Activated T-cell treated with anti-CD3 and anti-CD28 coated beads, Interleukin-2, amount 50 U/mL, for 24 hours (primary cell): ENCODE measurements at regions not wholly inside any gene's neighbourhood (a gene's known extent, or its start where the extent isn't known, plus 50 kb on each side); places are given as distances from the start of the nearest gene placed in this dataset.
"Not testable (repeated sequence)": the region's sequence is repeated elsewhere in the genome, so short reads cannot be mapped to it uniquely, and the experiment has no call there.

Experiments
- DNase-seq: peaks from one replicate; pipeline ENCODE4 v3.0.0-alpha.2; 2020
- H3K27ac Mint-ChIP-seq: 2 replicates; pipeline ENCODE4 v1.8.0; 2020; ENCODE audit warnings: mild to moderate bottlenecking, mixed read lengths
- H3K27me3 Mint-ChIP-seq: 2 replicates; pipeline ENCODE4 v1.8.0; 2020; ENCODE audit warnings: mixed read lengths
- H3K36me3 Mint-ChIP-seq: 2 replicates; pipeline ENCODE4 v1.8.0; 2020; ENCODE audit warnings: low read depth, mixed read lengths
- H3K4me1 Mint-ChIP-seq: 2 replicates; pipeline ENCODE4 v1.8.0; 2020; ENCODE audit warnings: low read depth, mixed read lengths
- H3K4me3 Mint-ChIP-seq: 2 replicates; pipeline ENCODE4 v1.8.0; 2020; ENCODE audit warnings: mild to moderate bottlenecking, moderate library complexity, mixed read lengths
- H3K9me3 Mint-ChIP-seq: 2 replicates; pipeline ENCODE4 v1.8.0; 2020; ENCODE audit warnings: mixed read lengths

DNA sequence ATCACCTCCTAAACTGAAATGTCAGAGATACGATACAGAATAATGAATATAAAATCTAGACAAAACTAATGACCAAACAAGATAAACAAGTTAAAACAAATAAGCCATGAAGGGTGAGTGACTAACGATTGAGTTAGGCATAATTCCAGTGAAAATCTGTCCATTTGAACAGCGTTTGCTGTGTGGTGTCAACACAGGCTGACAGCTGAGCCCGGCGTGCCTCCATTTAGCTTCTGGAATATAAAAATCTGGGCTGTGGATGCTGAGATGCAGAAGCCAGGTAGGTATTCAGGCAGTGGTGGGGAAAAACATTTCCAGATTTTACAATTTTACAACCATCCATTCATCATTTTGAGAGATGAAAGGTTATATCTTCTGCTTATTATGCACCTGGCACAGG, 2041.4 kb upstream of the CELF4 start:
- H3K4me3 Mint-ChIP-seq = no peak overlapping the region
- H3K27ac Mint-ChIP-seq = no peak overlapping the region
- no peaks in the 10 kb centered on the region for H3K36me3 Mint-ChIP-seq
- H3K9me3 Mint-ChIP-seq = no peaks in the 10 kb centered on the region
- no peak for DNase-seq
- H3K4me1 Mint-ChIP-seq = no peaks in the 10 kb centered on the region
- H3K27me3 Mint-ChIP-seq = no peaks in the 10 kb centered on the region

DNA sequence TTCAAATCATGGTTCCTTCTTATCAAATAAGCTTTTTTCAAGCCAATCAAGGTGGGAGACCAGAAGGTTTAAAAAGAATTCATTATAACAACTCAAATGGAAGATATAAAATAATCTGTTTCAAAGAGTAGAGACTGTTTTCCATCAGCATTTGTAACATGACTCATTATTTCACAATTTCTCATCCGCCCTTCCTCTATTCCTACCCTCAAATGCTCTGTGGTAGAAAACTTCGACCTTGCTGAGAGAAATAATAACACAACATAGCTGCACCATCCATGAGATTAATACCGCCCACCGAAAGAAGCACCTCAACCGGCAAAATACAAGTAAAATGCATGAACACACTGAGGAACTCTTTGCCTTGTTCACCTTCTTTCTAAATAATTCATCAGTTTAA, 2039.2 kb upstream of the CELF4 start:
- no peak for DNase-seq
- no peak overlapping the region for H3K27ac Mint-ChIP-seq
- H3K9me3 Mint-ChIP-seq = no peaks in the 10 kb centered on the region
- no peaks in the 10 kb centered on the region for H3K36me3 Mint-ChIP-seq
- no peaks in the 10 kb centered on the region for H3K4me1 Mint-ChIP-seq
- H3K27me3 Mint-ChIP-seq = no peaks in the 10 kb centered on the region
- H3K4me3 Mint-ChIP-seq = no peak overlapping the region

DNA sequence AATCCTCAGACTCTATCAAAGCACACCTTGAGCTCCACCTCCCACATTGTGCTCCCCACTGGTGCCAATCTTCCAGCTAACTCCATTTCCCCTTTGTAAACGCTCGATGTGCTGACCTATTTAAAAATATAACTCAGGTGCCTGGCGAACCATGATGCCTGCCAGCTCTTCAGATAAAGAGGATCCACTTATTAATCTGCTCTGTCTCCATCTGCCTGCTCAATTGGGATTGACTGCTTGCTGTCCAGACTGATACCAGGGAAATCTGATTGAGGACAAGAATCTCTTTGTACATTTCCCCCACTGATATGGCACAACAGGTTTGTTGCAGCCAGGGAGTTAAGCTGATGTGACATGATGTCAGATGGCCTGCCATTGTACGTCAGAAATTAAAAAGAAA, 2036.5 kb upstream of the CELF4 start:
- H3K36me3 Mint-ChIP-seq = no peaks in the 10 kb centered on the region
- H3K4me3 Mint-ChIP-seq = no peak overlapping the region
- peaks cover 2% of the 10 kb centered on the region for H3K9me3 Mint-ChIP-seq
- H3K4me1 Mint-ChIP-seq = no peaks in the 10 kb centered on the region
- DNase-seq = no peak
- H3K27me3 Mint-ChIP-seq = no peaks in the 10 kb centered on the region
- no peak overlapping the region for H3K27ac Mint-ChIP-seq

DNA sequence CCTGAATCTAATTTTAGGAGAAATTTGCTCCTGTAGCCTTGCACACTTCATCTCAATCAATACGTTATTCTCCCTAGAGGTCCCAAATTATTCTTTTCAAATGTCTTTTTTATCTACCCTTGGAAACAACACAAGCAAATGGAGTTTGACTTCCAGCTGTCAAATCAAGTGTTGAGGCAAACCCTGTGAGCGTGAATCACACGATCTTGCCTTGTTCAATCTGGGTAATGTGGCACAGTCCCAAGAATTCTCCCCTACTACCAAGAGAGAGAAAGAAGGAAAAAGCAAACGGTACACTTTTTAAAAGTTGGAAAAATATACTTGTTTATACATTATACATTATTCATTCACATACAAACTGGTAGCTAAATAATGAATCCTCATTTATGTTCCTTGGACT, 2035.3 kb upstream of the CELF4 start:
- H3K36me3 Mint-ChIP-seq = no peaks in the 10 kb centered on the region
- no peak for DNase-seq
- H3K4me1 Mint-ChIP-seq = no peaks in the 10 kb centered on the region
- H3K9me3 Mint-ChIP-seq = peaks cover 2% of the 10 kb centered on the region
- H3K27me3 Mint-ChIP-seq = no peaks in the 10 kb centered on the region
- no peak overlapping the region for H3K4me3 Mint-ChIP-seq
- H3K27ac Mint-ChIP-seq = no peak overlapping the region

DNA sequence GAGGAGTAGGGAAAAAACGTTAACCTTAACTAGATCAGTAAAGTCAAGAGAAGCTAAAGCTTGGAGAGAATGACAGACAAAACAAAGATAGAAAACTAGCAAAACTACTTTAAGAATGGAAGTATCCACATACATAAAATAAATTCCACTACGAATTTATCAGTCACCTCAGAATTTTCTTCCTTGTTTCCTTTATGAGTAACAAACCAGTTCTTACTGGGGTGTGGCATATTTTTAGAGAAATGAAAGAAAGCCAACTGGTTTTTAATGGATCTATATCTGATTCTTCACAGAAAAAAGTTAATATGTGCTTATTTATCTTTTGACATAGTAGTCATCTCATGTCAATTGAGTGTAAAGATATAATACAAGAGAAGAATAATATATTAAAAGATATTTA, 2033.7 kb upstream of the CELF4 start:
- Mint-ChIP-seq H3K4me1 (no peaks in the 10 kb centered on the region), H3K36me3 (no peaks in the 10 kb centered on the region), H3K4me3 (no peak overlapping the region), H3K27me3 (no peaks in the 10 kb centered on the region), H3K9me3 (peaks cover 2% of the 10 kb centered on the region), H3K27ac (no peak overlapping the region)
- no peak for DNase-seq

DNA sequence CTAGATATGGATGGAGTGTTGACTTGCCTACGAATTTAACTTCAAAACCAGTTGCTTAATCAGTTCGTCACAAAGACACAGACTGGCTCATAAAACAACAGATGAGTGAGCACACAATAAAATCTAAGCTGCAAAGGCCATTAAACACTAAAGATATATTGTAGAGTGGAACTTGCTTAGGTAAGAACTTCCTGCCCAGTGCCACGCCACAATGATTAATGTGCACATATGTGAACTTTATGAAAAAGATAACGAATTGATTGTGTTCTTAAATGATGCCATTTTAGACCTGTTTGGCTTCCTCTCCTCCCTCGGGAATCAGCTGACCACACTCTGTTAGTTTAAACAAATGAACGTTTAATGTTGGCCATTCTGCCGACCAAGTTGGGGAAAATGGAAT, 2031.3 kb upstream of the CELF4 start:
- no peak for DNase-seq

DNA sequence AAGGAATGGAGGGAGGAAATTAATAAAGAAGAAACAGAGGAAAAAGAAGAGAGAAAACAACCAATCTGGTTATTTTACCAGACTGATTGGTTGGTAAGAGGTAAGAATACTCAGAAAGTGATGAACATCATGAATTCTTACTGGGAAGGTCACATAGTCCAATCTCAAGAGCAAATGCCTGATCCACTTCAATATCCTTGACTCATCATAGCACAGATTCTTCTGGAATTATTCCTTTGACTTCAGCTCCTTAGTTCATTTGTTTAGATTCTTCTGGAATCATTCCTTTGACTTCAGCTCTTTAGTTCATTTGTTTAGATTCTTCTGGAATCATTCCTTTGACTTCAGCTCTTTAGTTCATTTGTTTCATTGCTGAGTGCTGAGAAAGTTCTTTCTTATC, 2030.6 kb upstream of the CELF4 start:
- no peak overlapping the region for H3K27ac Mint-ChIP-seq
- H3K36me3 Mint-ChIP-seq = no peaks in the 10 kb centered on the region
- no peak overlapping the region for H3K4me3 Mint-ChIP-seq
- no peaks in the 10 kb centered on the region for H3K4me1 Mint-ChIP-seq
- no peak for DNase-seq
- no peaks in the 10 kb centered on the region for H3K27me3 Mint-ChIP-seq
- peaks cover 6% of the 10 kb centered on the region for H3K9me3 Mint-ChIP-seq

More for the DNA sequence above, 2031.3 kb upstream of the CELF4 start:
- H3K36me3 Mint-ChIP-seq = no peaks in the 10 kb centered on the region
- no peak overlapping the region for H3K27ac Mint-ChIP-seq
- H3K4me3 Mint-ChIP-seq = no peak overlapping the region
- no peaks in the 10 kb centered on the region for H3K4me1 Mint-ChIP-seq
- H3K9me3 Mint-ChIP-seq = peaks cover 6% of the 10 kb centered on the region
- no peaks in the 10 kb centered on the region for H3K27me3 Mint-ChIP-seq

DNA sequence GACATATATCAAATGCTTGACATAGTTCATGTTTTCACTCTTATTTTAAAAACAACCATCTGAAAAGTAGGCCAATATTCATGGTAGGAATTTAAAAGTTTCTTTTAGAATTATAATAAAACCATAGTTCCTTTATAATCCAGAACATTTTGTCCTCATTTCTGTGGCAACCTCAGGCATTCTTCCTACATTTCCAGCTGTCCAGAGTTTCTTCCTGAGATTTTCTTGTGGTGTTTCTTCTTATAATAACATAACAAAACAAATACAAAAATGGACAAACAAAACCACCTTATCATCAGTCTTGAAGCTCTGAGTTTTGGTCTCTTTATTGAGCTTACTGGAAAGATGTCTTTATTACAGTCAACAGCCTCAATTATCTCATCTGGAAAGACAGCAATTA, 2028.6 kb upstream of the CELF4 start:
- Mint-ChIP-seq H3K9me3 (peaks cover 9% of the 10 kb centered on the region), H3K36me3 (no peaks in the 10 kb centered on the region), H3K27ac (no peak overlapping the region), H3K4me1 (no peaks in the 10 kb centered on the region), H3K27me3 (no peaks in the 10 kb centered on the region), H3K4me3 (no peak overlapping the region)
- DNase-seq = no peak

DNA sequence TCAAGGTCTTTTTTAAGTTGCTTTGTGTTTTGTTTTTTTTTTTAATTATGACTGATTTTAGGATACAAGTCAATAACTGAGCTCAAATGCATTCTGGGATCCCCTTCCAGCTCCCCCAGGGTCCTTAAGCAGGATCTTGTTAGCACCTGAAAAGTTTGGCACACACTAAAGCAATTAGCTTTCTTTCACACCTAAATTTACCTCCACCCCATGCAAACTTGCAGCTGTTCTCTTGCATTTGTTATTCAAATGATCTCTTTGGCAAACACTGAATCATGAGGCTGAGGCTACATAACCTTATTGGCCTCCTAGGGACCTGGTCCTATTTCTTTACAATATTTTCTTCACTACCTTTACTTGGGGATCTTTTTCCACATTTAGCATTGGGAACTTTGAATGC, 2026.1 kb upstream of the CELF4 start:
- H3K27me3 Mint-ChIP-seq = no peaks in the 10 kb centered on the region
- no peak for DNase-seq
- no peaks in the 10 kb centered on the region for H3K36me3 Mint-ChIP-seq
- no peak overlapping the region for H3K4me3 Mint-ChIP-seq
- H3K9me3 Mint-ChIP-seq = peaks cover 12% of the 10 kb centered on the region
- no peaks in the 10 kb centered on the region for H3K4me1 Mint-ChIP-seq
- H3K27ac Mint-ChIP-seq = no peak overlapping the region

DNA sequence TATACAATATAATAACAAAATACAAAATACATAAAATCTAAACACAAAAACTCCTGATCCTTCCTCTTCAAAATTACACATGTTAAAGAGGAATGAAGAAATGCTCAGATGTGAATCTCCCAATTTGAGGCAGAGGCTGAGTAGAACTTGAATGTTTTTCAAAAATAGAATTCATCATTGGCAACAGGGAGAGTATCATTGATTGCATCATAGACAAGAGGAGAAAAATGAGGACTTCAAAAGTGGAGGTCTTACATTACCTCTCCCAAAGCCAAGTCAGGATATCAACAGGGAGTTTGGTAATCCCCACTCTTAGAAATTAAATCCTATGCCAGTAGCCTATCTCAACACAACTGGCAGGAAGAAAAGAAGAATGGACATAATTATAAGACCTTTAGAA, 2023.9 kb upstream of the CELF4 start:
- Mint-ChIP-seq H3K9me3 (peaks cover 12% of the 10 kb centered on the region), H3K27me3 (no peaks in the 10 kb centered on the region), H3K4me3 (no peak overlapping the region), H3K4me1 (no peaks in the 10 kb centered on the region), H3K36me3 (no peaks in the 10 kb centered on the region), H3K27ac (no peak overlapping the region)
- DNase-seq = no peak

DNA sequence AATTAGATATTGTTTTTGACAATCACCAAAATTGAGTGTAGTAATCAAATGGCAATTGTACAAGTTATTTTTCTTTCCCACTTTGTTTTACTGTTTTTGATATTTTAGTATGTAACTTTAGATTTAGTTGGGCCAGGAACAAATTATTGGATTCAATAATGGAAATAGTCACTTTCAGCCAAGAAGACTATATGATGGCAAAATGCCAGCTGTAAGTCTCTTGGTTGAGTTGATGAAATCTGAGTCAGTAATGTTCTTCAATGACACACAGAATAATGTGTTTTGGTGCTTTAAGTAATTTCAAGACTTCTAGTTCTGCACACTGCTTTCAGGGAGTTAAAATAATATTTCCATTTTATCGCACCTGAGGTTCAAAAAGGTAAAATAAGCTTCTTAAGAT, 2022.0 kb upstream of the CELF4 start:
- Mint-ChIP-seq H3K27me3 (no peaks in the 10 kb centered on the region), H3K9me3 (peaks cover 7% of the 10 kb centered on the region), H3K36me3 (no peaks in the 10 kb centered on the region), H3K27ac (no peak overlapping the region), H3K4me1 (no peaks in the 10 kb centered on the region), H3K4me3 (no peak overlapping the region)
- DNase-seq = no peak

DNA sequence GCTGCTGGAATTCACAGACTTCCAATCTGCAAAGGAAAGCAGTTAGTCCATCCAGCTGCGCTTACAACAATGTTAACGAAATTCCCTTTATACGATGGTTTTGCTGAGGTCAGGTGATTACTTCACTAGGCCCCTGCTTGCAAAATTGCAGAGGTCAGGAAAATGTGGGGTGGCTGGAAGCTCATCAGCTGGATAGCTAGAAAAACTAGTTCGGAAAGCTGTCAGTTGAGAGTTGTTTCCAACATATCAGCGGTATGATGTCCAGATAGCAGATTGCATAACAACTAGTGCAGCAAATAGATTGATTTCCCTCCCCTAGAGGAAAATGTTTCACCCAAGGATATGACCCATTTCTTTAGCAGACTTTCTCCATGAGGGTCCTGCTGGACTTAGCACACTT, 2021.1 kb upstream of the CELF4 start:
- Mint-ChIP-seq H3K27ac (no peak overlapping the region), H3K9me3 (peaks cover 7% of the 10 kb centered on the region), H3K27me3 (no peaks in the 10 kb centered on the region), H3K4me3 (no peak overlapping the region), H3K36me3 (no peaks in the 10 kb centered on the region), H3K4me1 (no peaks in the 10 kb centered on the region)
- no peak for DNase-seq

DNA sequence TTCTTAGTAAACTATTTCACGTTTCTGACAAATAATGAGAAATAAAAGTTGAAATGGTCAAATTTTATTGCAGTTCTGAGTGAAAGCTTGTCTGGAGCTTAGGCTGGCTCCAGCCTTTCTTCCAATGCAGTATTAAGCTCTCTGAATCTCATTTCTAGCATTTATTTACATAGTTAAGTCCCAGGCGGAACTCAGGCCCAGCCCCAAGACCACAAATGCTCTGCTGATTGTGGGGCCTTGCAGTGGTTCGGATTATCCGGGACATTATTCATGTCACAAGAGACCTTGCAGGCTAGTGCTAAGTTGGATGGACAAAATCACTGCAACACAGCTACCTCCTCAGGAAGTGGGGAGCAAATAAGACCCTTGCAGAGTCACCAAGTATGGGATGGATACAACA, 2009.3 kb upstream of the CELF4 start:
- Mint-ChIP-seq H3K36me3 (no peaks in the 10 kb centered on the region), H3K27ac (no peak overlapping the region), H3K4me3 (no peak overlapping the region), H3K27me3 (no peaks in the 10 kb centered on the region), H3K9me3 (peaks cover 15% of the 10 kb centered on the region), H3K4me1 (no peaks in the 10 kb centered on the region)
- no peak for DNase-seq

DNA sequence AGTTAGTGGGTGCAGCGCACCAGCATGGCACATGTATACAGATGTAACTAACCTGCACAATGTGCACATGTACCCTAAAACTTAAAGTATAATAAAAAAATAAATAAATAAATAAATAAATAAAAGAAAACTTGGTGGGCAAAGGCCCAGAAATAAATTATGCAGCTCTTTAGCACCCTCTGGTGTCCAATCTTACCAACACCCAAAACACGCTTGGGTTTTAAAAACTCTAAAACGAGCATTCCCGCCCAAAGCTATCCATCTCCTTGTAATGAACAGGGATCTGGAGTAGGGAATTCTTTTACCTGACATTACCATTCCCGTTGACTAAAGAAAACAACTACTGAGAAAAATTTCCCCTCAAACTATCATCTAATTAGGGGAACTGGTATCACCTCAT, 2005.9 kb upstream of the CELF4 start:
- Mint-ChIP-seq H3K4me1 (no peaks in the 10 kb centered on the region), H3K9me3 (peaks cover 10% of the 10 kb centered on the region), H3K27ac (no peak overlapping the region), H3K27me3 (no peaks in the 10 kb centered on the region), H3K4me3 (no peak overlapping the region), H3K36me3 (no peaks in the 10 kb centered on the region)
- DNase-seq = no peak

DNA sequence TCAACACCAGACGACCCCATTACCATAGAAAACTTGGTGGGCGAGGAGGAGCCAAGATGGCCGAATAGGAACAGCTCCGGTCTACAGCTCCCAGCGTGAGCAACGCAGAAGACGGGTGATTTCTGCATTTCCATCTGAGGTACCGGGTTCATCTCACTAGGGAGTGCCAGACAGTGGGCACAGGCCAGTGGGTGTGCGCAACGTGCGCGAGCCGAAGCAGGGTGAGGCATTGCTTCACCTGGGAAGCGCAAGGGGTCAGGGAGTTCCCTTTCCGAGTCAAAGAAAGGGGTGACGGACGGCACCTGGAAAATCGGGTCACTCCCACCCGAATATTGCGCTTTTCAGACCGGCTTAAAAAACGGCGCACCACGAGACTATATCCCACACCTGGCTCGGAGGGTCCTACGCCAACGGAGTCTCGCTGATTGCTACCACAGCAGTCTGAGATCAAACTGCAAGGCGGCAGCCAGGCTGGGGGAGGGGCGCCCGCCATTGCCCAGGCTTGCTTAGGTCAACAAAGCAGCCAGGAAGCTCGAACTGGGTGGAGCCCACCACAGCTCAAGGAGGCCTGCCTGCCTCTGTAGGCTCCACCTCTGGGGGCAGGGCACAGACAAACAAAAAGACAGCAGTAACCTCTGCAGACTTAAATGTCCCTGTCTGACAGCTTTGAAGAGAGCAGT, 2000.1 kb upstream of the CELF4 start:
- not testable (repeated sequence) for H3K4me1 Mint-ChIP-seq, H3K27me3 Mint-ChIP-seq, H3K36me3 Mint-ChIP-seq, H3K9me3 Mint-ChIP-seq, H3K4me3 Mint-ChIP-seq, DNase-seq, H3K27ac Mint-ChIP-seq

DNA sequence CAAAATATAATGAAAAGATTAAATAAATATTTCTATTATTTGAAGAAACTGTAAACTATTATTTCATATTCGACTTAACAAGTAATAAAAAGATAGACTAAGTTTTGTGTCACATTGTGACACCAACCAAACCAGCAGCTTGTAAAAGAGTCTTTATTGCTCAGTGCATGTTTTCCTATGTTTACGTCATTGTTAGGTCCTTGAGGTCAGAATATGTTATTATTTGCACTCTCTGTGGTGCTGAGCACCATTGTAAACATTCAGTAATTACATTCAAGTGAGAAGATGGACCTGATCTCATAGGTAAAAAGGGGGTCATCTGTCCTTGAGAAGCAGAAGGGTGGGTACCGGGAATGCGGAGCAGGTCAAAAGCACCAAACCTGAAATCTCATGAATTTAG, 1999.1 kb upstream of the CELF4 start:
- no peak overlapping the region for H3K27ac Mint-ChIP-seq
- peaks cover 4% of the 10 kb centered on the region for H3K9me3 Mint-ChIP-seq
- no peak overlapping the region for H3K4me3 Mint-ChIP-seq
- H3K4me1 Mint-ChIP-seq = no peaks in the 10 kb centered on the region
- no peaks in the 10 kb centered on the region for H3K36me3 Mint-ChIP-seq
- no peaks in the 10 kb centered on the region for H3K27me3 Mint-ChIP-seq
- no peak for DNase-seq
